ENCODE measurements at regions not wholly inside any gene's neighbourhood (a gene's known extent, or its start where the extent isn't known, plus 50 kb on each side); places are given as distances from the start of the nearest gene placed in this dataset.

DNA sequence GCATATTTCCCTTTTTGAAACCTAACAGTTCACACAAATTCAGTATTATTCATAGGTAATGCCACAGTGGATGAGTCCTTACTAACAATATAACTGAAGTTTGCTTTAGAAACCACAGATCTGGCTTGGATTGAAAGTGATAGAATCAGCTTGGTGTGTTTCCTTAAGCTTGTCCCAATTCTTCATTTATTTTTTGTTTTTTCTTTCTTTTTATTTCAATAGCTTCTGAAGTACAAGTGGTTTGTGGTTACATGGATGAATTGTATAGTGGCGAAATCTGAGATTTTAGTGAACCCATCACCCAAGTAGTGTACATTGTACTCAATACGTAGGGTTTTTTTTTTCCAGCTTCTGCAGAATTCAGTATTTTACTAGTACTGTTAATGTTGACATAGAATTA, 518.2 kb upstream of the SEMA3D start:
- TF ChIP-seq, protein P1, sequence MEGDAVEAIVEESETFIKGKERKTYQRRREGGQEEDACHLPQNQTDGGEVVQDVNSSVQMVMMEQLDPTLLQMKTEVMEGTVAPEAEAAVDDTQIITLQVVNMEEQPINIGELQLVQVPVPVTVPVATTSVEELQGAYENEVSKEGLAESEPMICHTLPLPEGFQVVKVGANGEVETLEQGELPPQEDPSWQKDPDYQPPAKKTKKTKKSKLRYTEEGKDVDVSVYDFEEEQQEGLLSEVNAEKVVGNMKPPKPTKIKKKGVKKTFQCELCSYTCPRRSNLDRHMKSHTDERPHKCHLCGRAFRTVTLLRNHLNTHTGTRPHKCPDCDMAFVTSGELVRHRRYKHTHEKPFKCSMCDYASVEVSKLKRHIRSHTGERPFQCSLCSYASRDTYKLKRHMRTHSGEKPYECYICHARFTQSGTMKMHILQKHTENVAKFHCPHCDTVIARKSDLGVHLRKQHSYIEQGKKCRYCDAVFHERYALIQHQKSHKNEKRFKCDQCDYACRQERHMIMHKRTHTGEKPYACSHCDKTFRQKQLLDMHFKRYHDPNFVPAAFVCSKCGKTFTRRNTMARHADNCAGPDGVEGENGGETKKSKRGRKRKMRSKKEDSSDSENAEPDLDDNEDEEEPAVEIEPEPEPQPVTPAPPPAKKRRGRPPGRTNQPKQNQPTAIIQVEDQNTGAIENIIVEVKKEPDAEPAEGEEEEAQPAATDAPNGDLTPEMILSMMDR (IDR thresholded peaks at IDR 0.05; ENCODE audit: control extremely low read depth in 1 of 3, insufficient read depth in 1 of 3, low read depth in 1 of 3, low read length in 3 of 3) = no peak
- TF ChIP-seq TEAD4 (IDR thresholded peaks at IDR 0.05; ENCODE audit: low read depth, low read length) (no peak), YY1 (IDR thresholded peaks at IDR 0.05; ENCODE audit: low read depth, low read length) (no peak), SIRT6 (IDR thresholded peaks at IDR 0.05; ENCODE audit: low read length) (no peak), CBX5 (IDR thresholded peaks at IDR 0.05; ENCODE audit: low read depth, low read length) (no peak), BRCA1 (IDR thresholded peaks at IDR 0.05; ENCODE audit: low read depth, low read length) (no peak), SIN3A (conservative IDR thresholded peaks at IDR 0.05 in 1 of 2, IDR thresholded peaks at IDR 0.05 in 1 of 2; ENCODE audit: low read depth in 1 of 2, low read length in 2 of 2) (no peak), EGR1 (IDR thresholded peaks at IDR 0.05; ENCODE audit: borderline replicate concordance, low read depth, low read length) (no peak), EP300 (IDR thresholded peaks at IDR 0.05; ENCODE audit: borderline replicate concordance in 1 of 2, low read depth in 2 of 2, low read length in 2 of 2) (no peak), FOSL1 (IDR thresholded peaks at IDR 0.05; ENCODE audit: insufficient read depth, low read depth, low read length) (no peak), CREB1 (IDR thresholded peaks at IDR 0.05) (no peak), POLR2A (IDR thresholded peaks at IDR 0.05; ENCODE audit: control extremely low read depth in 1 of 2, low read depth in 2 of 2, low read length in 2 of 2) (no peak)
- TF ChIP-seq, protein P2, sequence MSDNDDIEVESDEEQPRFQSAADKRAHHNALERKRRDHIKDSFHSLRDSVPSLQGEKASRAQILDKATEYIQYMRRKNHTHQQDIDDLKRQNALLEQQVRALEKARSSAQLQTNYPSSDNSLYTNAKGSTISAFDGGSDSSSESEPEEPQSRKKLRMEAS (IDR thresholded peaks at IDR 0.05) = no peak

Data from H1 (cell line).